Mesothelial cell of epicardium (in vitro differentiated cells): ENCODE measurements at regions not wholly inside any gene's neighbourhood (a gene's known extent, or its start where the extent isn't known, plus 50 kb on each side); places are given as distances from the start of the nearest gene placed in this dataset.
"Not testable (repeated sequence)": the region's sequence is repeated elsewhere in the genome, so short reads cannot be mapped to it uniquely, and the experiment has no call there.

Experiments used
- DNase-seq, 2 experiments: peaks; one replicate each; pipeline ENCODE4 v3.0.0; 2021; ENCODE audit warnings: low spot score in 2 of 2; ENCODE audit not compliant: unreplicated experiment in 2 of 2
- H3K27ac Mint-ChIP-seq: 2 replicates; pipeline ENCODE4 v1.8.0; 2021; ENCODE audit warnings: mixed read lengths
- H3K27me3 Mint-ChIP-seq: 2 replicates; pipeline ENCODE4 v1.8.0; 2021; ENCODE audit warnings: low read depth, mixed read lengths
- H3K36me3 Mint-ChIP-seq: 2 replicates; pipeline ENCODE4 v1.8.0; 2021; ENCODE audit warnings: mixed read lengths
- H3K4me1 Mint-ChIP-seq: 2 replicates; pipeline ENCODE4 v1.8.0; 2021; ENCODE audit warnings: mixed read lengths
- H3K4me3 Mint-ChIP-seq: 2 replicates; pipeline ENCODE4 v1.8.0; 2021; ENCODE audit warnings: mild to moderate bottlenecking, moderate library complexity, mixed read lengths
- H3K9me3 Mint-ChIP-seq: 2 replicates; pipeline ENCODE4 v1.8.0; 2021; ENCODE audit warnings: mixed read lengths
- CTCF ChIP-seq: fragments of 200-600 bp; sonication (generic); IDR thresholded peaks from one replicate; pipeline ENCODE4 v1.5.0; 2021; ENCODE audit warnings: antibody characterized with exemption; ENCODE audit not compliant: unreplicated experiment

DNA sequence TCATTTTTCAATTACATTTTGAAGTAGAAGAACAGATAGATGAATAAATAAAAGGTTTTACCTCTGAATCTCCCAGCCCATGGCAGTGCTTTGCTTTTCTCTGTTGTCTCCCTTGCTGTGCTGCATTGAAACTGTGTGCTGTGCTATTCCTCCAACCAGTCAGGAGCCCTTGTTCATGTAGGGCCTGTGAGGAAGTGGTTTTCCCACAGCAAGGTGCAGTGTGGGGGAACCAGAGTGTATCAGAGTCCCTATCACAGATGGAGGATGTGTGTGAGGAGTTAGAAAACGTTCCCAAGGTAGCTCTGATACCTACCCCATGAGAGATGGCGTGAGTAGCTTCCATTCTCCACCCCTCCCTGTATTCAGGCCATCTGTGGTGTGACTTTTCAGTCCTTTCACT, 72.8 kb upstream of the RALGAPA2 start:
- Mint-ChIP-seq H3K4me3 (no peak overlapping the region), H3K27ac (no peak overlapping the region), H3K36me3 (no peaks in the 10 kb centered on the region), H3K9me3 (peaks cover 10% of the 10 kb centered on the region), H3K27me3 (peaks cover 4% of the 10 kb centered on the region), H3K4me1 (peaks cover 13% of the 10 kb centered on the region)
- no peak for TF ChIP-seq CTCF
- DNase-seq, result no peak

GRCh38 chr20:20784450-20784849, 72.0 kb upstream of the RALGAPA2 start:
- H3K9me3 Mint-ChIP-seq, DNase-seq, H3K4me3 Mint-ChIP-seq, H3K27me3 Mint-ChIP-seq, H3K36me3 Mint-ChIP-seq, H3K27ac Mint-ChIP-seq: not testable (repeated sequence)
- H3K4me1 Mint-ChIP-seq, result peaks cover 13% of the 10 kb centered on the region

DNA sequence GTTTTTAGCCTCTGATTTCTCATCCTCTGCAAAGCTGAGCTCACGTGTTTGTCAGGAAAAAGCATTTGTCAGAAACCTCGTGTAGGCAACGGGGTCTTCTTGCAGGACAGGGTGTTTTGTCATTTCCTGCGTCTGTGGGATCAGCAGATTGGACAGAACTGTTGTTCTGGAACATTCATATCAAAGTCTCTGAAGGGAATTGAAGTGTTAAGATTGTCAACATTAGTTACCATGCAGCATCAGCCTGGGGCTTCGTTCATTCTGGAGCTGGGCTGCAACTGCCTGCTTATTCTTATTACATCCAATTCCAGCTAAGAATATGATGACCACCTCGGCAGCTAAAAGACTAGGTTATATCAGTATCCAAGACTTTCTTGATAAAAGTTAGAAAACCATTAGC, 71.0 kb upstream of the RALGAPA2 start:
- peaks cover 13% of the 10 kb centered on the region for H3K4me1 Mint-ChIP-seq
- no peak overlapping the region for H3K27ac Mint-ChIP-seq
- peaks cover 10% of the 10 kb centered on the region for H3K9me3 Mint-ChIP-seq
- peaks cover 2% of the 10 kb centered on the region for H3K27me3 Mint-ChIP-seq
- H3K4me3 Mint-ChIP-seq, result no peak overlapping the region
- TF ChIP-seq CTCF, result no peak
- H3K36me3 Mint-ChIP-seq, result no peaks in the 10 kb centered on the region
- no peak for DNase-seq

DNA sequence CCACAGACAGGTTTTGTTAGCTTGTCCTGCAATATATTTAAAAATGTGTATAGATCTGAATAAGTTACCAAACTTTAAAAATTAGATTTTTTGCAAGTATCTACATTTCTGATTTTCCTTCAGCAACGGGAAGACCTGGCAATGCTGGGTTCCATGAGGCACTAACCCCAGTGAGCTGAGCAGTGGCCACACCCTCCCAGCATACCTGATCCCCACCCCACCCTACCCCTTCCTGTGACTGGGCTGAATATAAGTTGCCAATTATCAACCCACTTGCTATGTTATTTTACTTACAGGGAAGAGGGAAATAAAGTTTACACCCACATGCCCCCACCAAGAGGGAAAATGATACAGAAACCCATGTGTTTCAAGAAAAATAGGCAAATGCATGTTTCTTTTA, 70.3 kb upstream of the RALGAPA2 start:
- H3K27me3 Mint-ChIP-seq, result peaks cover 2% of the 10 kb centered on the region
- no peak for TF ChIP-seq CTCF
- peaks cover 13% of the 10 kb centered on the region for H3K4me1 Mint-ChIP-seq
- peaks cover 10% of the 10 kb centered on the region for H3K9me3 Mint-ChIP-seq
- H3K4me3 Mint-ChIP-seq, result no peak overlapping the region
- no peaks in the 10 kb centered on the region for H3K36me3 Mint-ChIP-seq
- H3K27ac Mint-ChIP-seq, result no peak overlapping the region
- DNase-seq, result no peak

GRCh38 chr20:20782231-20782630, 69.8 kb upstream of the RALGAPA2 start:
- Mint-ChIP-seq H3K4me1 (peaks cover 13% of the 10 kb centered on the region), H3K9me3 (peaks cover 6% of the 10 kb centered on the region), H3K4me3 (no peak overlapping the region), H3K36me3 (no peaks in the 10 kb centered on the region), H3K27me3 (peaks cover 2% of the 10 kb centered on the region), H3K27ac (peak overlapping the region; percentile 25)
- TF ChIP-seq CTCF, result no peak
- no peak for DNase-seq

DNA sequence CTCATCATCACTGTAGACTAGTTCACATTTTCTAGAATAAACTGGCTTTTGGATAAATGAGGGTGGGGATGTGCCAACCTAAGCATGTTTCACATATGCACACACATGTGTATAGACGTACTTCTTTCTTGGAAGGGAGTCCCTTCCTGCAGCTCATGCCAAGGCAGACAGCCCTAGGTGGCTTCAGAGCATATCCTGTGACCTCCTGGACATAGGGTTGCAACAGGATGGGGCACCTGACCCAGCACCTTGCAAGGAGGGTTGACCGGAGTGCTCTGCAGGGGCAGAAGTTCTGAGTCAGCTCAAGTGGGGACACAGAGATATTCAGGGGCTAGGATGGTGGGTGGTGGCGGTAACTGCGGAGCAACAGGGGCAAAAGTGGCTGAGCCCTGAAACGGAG, 68.6 kb upstream of the RALGAPA2 start:
- H3K4me3 Mint-ChIP-seq, result no peak overlapping the region
- DNase-seq, result no peak
- peaks cover 3% of the 10 kb centered on the region for H3K9me3 Mint-ChIP-seq
- no peaks in the 10 kb centered on the region for H3K36me3 Mint-ChIP-seq
- H3K4me1 Mint-ChIP-seq, result peaks cover 13% of the 10 kb centered on the region
- H3K27me3 Mint-ChIP-seq, result peaks cover 2% of the 10 kb centered on the region
- H3K27ac Mint-ChIP-seq, result no peak overlapping the region
- TF ChIP-seq CTCF, result no peak
